Right lobe of liver (tissue), 6 donors: ENCODE measurements at regions not wholly inside any gene's neighbourhood (a gene's known extent, or its start where the extent isn't known, plus 50 kb on each side); places are given as distances from the start of the nearest gene placed in this dataset.

Experiments
- ATAC-seq, 4 donors: fragments of 200-7000 bp; cut with Tn5 transposase; one replicate each; pipeline ENCODE4 v1.9.1; 2020; ENCODE audit warnings: mild to moderate bottlenecking in 4 of 4, moderate library complexity in 4 of 4
- DNase-seq, 3 donors: peaks; one replicate each; pipeline ENCODE4 v3.0.0-alpha.2; 2020
- H3K27ac ChIP-seq, 3 donors: fragments of 200-600 bp; one replicate each; pipeline ENCODE4 v1.8.0; 2022
- H3K27me3 ChIP-seq, 2 donors: fragments of 200-600 bp; one replicate each; pipeline ENCODE4 v1.8.0; 2022
- H3K36me3 ChIP-seq, 4 donors: fragments of 200-600 bp; sonication (generic) in 1 of 4; one replicate each; pipeline versions ENCODE4 v1.5.1 to v1.8.0; 2017 to 2022; ENCODE audit warnings: control low read depth in 1 of 4
- H3K4me1 ChIP-seq, 4 donors: fragments of 200-600 bp; sonication (generic) in 1 of 4; one replicate each; pipeline versions ENCODE4 v1.5.1 to v1.8.0; 2017 to 2022; ENCODE audit warnings: control low read depth in 1 of 4
- H3K4me3 ChIP-seq, 3 donors: fragments of 200-600 bp; one replicate each; pipeline ENCODE4 v1.8.0; 2022
- H3K9me3 ChIP-seq, 4 donors: fragments of 200-600 bp; sonication (generic) in 1 of 4; one replicate each; pipeline versions ENCODE4 v1.5.1 to v1.8.0; 2017 to 2022; ENCODE audit warnings: control low read depth in 1 of 4
- POLR2A ChIP-seq: fragments of 450-650 bp; IDR thresholded peaks from one replicate; pipeline ENCODE4 v1.6.1; 2017; ENCODE audit warnings: antibody characterized with exemption, mild to moderate bottlenecking
- WGBS: methylation state at CpG from one replicate; pipeline ENCODE4 v1.1.6; 2018; ENCODE audit warnings: low coverage, low lambda C conversion rate; ENCODE audit not compliant: insufficient coverage; ENCODE audit errors: missing lambda C conversion rate; 5-methylcytosine and 5-hydroxymethylcytosine counted together
- intact Hi-C, 2 donors: fragments of 100-400 bp; cut with DNase I; formaldehyde crosslinking; loops; one replicate each; pipeline versions ENCODE4 v1.11.2 to v1.14.1; 2022
- TF ChIP-seq, protein P1 (sequence below), 4 donors: fragments of 200-600 bp in 3 of 4; fragments of 450-650 bp in 1 of 4; IDR thresholded peaks; one replicate each; pipeline versions ENCODE4 v1.5.1 to v1.8.0; 2016 to 2022; ENCODE audit warnings: antibody characterized with exemption in 4 of 4, mild to moderate bottlenecking in 2 of 4
- donor health status: DM: no; HTN: yes; CAD: no.
- donor health status: DM: no; HTN: no; CAD: no.
- donor health status: DM: no; HTN: no; CAD: no.
- donor health status: DM: no; HTN: yes; CAD: no.
- donor health status: DM: no; HTN: yes; CAD: no.

DNA sequence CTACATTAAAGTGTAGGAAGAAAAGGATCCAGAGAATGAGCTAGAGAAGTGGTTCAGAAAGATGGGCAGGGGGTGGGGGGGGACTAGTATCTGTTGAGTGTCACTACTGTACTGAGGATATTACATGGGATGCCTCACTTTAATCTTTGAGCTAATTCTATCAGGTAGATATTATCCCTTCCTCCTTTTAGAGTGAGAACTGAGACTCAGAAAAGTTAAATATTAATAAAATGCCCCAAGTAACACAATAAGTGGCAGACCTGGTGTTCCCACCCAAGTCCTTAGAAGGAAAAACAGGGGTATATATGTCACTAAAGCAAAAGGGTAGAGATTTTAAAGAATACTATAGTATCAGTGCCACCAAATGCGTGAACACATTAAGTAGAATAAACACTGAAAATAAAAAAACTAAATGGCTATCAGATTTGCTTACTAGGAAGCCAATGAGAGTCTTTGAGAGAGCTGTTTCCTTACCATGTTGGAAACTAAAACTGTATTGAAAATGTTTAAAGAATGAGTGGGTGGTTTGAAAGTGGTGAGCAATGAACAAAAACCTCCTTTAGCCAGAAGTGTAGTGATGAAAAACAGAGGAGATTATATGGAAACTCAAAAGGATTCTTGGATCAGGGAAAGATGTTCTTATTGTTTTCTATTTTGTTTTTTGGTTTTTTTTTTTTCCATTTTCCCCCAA is 230.8 kb downstream of the BARHL2 start:
- intact Hi-C loops = no loop called here
- no peak for ATAC-seq
- no peak for DNase-seq
- no peak for TF ChIP-seq POLR2A
- TF ChIP-seq, protein P1, sequence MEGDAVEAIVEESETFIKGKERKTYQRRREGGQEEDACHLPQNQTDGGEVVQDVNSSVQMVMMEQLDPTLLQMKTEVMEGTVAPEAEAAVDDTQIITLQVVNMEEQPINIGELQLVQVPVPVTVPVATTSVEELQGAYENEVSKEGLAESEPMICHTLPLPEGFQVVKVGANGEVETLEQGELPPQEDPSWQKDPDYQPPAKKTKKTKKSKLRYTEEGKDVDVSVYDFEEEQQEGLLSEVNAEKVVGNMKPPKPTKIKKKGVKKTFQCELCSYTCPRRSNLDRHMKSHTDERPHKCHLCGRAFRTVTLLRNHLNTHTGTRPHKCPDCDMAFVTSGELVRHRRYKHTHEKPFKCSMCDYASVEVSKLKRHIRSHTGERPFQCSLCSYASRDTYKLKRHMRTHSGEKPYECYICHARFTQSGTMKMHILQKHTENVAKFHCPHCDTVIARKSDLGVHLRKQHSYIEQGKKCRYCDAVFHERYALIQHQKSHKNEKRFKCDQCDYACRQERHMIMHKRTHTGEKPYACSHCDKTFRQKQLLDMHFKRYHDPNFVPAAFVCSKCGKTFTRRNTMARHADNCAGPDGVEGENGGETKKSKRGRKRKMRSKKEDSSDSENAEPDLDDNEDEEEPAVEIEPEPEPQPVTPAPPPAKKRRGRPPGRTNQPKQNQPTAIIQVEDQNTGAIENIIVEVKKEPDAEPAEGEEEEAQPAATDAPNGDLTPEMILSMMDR (IDR thresholded peaks at IDR 0.05) = no peak
- H3K27ac ChIP-seq = no peak overlapping the region
- H3K4me3 ChIP-seq = no peak overlapping the region
- H3K27me3 ChIP-seq = no peaks in the 10 kb centered on the region
- H3K9me3 ChIP-seq = no peaks in the 10 kb centered on the region
- no peaks in the 10 kb centered on the region for H3K4me1 ChIP-seq
- WGBS = 67% methylated on average over 1 of the region's 1 CpG
- no peaks in the 10 kb centered on the region for H3K36me3 ChIP-seq

DNA sequence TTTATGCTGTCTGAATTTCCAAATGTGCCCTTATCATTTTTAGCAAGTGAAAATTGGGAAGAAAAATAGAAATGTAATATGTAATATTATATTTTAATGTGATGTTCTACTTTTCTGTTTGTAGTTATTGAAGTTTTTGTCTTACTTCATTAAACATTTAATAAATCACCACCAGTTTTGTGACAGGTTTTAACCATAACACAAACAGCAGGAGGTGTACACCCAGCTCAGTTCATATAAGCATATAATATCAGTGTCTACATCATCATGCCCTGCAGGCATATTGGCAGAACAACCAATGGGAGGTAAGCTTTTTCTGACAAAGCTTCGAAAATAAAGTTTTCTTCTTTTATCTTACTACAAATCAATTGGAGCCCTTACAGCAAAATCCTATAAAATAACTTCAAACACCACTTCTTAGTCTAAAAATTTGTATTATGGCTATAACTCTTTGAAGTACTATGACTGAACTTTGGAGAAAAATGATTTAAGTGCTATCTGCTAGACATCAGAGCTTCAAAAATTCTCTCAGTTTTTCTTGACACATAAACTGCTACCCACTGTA is 236.7 kb downstream of the BARHL2 start:
- DNase-seq (no peak), ATAC-seq (no peak)
- WGBS = 52% methylated on average over 1 of the region's 1 CpG
- no peak overlapping the region for H3K27ac ChIP-seq
- H3K36me3 ChIP-seq = no peaks in the 10 kb centered on the region
- no peak overlapping the region for H3K4me3 ChIP-seq
- no peaks in the 10 kb centered on the region for H3K4me1 ChIP-seq
- no peaks in the 10 kb centered on the region for H3K9me3 ChIP-seq
- H3K27me3 ChIP-seq = no peaks in the 10 kb centered on the region
- no peak for TF ChIP-seq POLR2A
- TF ChIP-seq, protein P1 (IDR thresholded peaks at IDR 0.05) = no peak
- intact Hi-C loops = no loop called here

DNA sequence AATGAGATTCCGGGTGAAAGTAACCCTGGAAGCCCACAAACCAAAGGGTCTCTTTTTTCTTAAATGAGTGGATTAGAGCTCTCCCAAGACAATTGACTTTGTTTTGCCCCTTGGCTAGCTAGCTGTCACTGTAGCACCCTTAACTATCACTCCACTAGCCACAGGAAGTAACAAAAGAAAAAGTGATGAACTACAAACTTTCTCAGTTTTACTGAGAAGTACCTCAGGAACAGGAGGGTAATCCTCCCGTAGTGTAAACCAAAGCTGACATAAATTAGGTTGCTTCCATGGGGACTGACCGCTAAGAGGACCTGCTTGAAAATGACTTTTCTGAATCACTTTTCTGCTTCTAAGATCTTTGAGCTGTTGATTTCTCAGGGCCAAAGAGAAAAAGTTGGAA is 240.1 kb downstream of the BARHL2 start:
- Histone ChIP-seq H3K36me3 (no peaks in the 10 kb centered on the region), H3K27ac (no peak overlapping the region), H3K4me3 (no peak overlapping the region), H3K4me1 (no peaks in the 10 kb centered on the region), H3K9me3 (no peaks in the 10 kb centered on the region), H3K27me3 (no peaks in the 10 kb centered on the region)
- ATAC-seq (no peak), DNase-seq (no peak)
- 87% methylated on average over 3 of the region's 3 CpGs for WGBS
- intact Hi-C loops = no loop called here
- TF ChIP-seq, protein P1 (IDR thresholded peaks at IDR 0.05) = no peak
- no peak for TF ChIP-seq POLR2A

DNA sequence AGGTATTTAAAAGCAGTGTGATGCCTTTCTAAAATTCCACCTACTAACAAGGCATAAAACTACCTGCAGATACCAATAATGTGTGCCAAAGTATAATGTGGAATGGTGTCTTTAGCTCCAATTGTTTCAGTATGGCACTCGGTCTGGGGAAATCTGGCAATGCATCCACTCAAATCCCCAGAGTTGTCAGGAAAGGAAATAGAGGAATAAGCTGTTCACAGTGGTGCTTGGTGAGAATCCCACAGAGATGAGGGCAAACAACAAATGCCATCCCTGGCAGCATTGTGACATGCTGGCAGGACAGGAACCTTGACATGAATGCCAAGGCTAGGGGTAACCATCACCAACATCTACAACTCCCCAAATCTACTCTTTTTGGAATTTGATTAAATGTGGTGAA is 240.7 kb downstream of the BARHL2 start:
- Histone ChIP-seq H3K4me3 (no peak overlapping the region), H3K36me3 (no peaks in the 10 kb centered on the region), H3K9me3 (no peaks in the 10 kb centered on the region), H3K27me3 (no peaks in the 10 kb centered on the region), H3K4me1 (no peaks in the 10 kb centered on the region), H3K27ac (no peak overlapping the region)
- ATAC-seq (no peak), DNase-seq (no peak)
- no CpG with 5 or more reads among the region's 1 CpG for WGBS
- TF ChIP-seq, protein P1 (IDR thresholded peaks at IDR 0.05) = no peak
- no peak for TF ChIP-seq POLR2A
- intact Hi-C loops = no loop called here
